PC-3 (cell line): ENCODE measurements at regions not wholly inside any gene's neighbourhood (a gene's known extent, or its start where the extent isn't known, plus 50 kb on each side); places are given as distances from the start of the nearest gene placed in this dataset.

Experiments used
- CTCF ChIP-seq: fragments of 300-600 bp; sonication (generic); conservative IDR thresholded peaks from 2 replicates; pipeline ENCODE4 v1.5.1; 2017; ENCODE audit warnings: antibody characterized with exemption, low read depth, mild to moderate bottlenecking, low read length
- EZH2 ChIP-seq: fragments of 300-600 bp; sonication (generic); IDR thresholded peaks from one replicate; pipeline ENCODE4 v1.6.1; 2017; ENCODE audit warnings: antibody characterized with exemption, mild to moderate bottlenecking, low read length; ENCODE audit not compliant: unreplicated experiment
- EZH2phosphoT487 ChIP-seq: fragments of 300-600 bp; sonication (generic); IDR thresholded peaks from 2 replicates; pipeline ENCODE4 v1.6.1; 2018; ENCODE audit warnings: mild to moderate bottlenecking, antibody characterized with exemption, low read length, borderline replicate concordance

GRCh38 chr11:38307455-38307854 is 1709.4 kb upstream of the RAG2 start:
- TF ChIP-seq CTCF = no peak
- no peak for TF ChIP-seq EZH2
- TF ChIP-seq EZH2phosphoT487 = no peak
